Prostate gland (tissue), 2 donors: ENCODE measurements at regions not wholly inside any gene's neighbourhood (a gene's known extent, or its start where the extent isn't known, plus 50 kb on each side); places are given as distances from the start of the nearest gene placed in this dataset.

Experiments used
- CTCF ChIP-seq, 4 experiments: fragments of 200-600 bp in 2 of 4; fragments of 450-650 bp in 2 of 4; sonication (generic) in 2 of 4; IDR thresholded peaks; 1 replicate in 3 of 4; 2 replicates in 1 of 4; pipeline ENCODE4 v1.5.1; 2016 to 2019; ENCODE audit warnings: antibody characterized with exemption in 4 of 4, mild to moderate bottlenecking in 2 of 4, moderate library complexity in 2 of 4
- POLR2A ChIP-seq: fragments of 450-650 bp; IDR thresholded peaks from one replicate; pipeline ENCODE4 v1.6.1; 2016; ENCODE audit warnings: antibody characterized with exemption, mild to moderate bottlenecking

GRCh38 chr4:91795947-91796346 is 507.8 kb upstream of the GRID2 start:
- TF ChIP-seq POLR2A, result no peak
- TF ChIP-seq CTCF (IDR thresholded peaks at IDR 0.05), result no peak
